HG03280 (cell line): ENCODE measurements at regions not wholly inside any gene's neighbourhood (a gene's known extent, or its start where the extent isn't known, plus 50 kb on each side); places are given as distances from the start of the nearest gene placed in this dataset.

Source experiments
- ATAC-seq: cut with Tn5 transposase; IDR thresholded peaks from one replicate; pipeline ENCODE4 v1.9.1; 2021; ENCODE audit warnings: mild to moderate bottlenecking, moderate library complexity; ENCODE audit not compliant: unreplicated experiment

DNA sequence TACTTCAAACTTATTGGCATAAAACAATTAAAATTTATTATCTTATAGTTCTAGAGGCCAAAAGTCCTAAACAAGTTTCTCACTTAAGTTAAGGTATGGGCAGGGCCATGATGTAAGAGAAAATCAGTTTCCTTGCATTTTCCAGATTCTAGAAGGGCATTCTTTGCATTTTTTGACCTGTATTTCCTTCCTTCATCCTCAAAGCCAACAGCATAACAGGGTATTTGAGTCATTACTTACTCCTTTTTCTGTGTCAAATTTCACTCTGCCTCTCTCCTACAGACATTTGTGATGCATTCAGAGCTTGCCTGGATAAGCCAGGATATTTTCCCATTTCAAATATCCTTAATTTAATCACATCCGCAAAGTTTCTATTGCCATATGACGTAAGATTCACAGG, 1499.0 kb downstream of the EFNA5 start:
- no peak for ATAC-seq

- ATAC-seq = no peak
Observed at GRCh38 chr5:106171132-106171531, 1499.6 kb downstream of the EFNA5 start.

DNA sequence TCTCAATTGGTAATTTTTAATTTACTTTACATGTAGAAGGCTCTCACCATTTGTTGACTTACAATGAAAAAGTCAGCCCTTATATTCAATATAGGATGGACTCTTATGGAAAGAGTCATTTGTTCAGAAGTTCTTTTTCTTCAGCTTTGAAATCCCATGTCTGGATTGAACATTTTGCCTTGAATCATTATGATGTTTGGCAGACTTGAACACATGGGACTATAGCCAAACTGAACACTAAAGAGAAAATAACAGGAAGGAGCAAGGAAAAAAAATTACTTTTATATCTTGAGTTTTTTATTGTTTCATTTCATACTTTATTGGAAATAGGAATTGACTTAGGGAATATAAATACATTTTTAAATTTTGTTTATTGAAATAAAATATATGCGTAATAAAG, 1503.0 kb downstream of the EFNA5 start:
- no peak for ATAC-seq

- no peak for ATAC-seq
Observed at GRCh38 chr5:106163233-106163632, 1507.5 kb downstream of the EFNA5 start.

- no peak for ATAC-seq
Observed at GRCh38 chr5:106159616-106160015, 1511.1 kb downstream of the EFNA5 start.

DNA sequence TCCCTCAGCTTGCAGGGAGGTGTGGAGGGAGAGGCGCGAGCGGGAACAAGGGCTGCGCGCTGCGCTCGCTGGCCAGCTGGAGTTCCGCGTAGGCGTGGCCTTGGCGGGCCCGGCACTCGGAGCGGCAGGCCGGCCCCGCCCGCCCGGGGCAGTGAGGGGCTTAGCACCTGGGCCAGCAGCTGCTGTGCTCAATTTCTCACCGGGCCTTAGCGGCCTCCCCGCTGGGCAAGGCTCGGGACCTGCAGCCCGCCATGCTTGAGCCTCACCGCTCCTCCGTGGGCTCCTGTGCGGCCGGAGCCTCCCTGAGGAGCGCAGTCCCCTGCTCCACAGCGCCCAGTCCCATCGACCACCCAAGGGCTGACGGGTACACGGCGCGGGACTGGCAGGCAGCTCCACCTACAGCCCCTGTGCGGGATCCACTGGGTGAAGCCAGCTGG, 1516.4 kb downstream of the EFNA5 start:
- no peak for ATAC-seq

GRCh38 chr5:106152569-106152968, 1518.2 kb downstream of the EFNA5 start:
- ATAC-seq = no peak

DNA sequence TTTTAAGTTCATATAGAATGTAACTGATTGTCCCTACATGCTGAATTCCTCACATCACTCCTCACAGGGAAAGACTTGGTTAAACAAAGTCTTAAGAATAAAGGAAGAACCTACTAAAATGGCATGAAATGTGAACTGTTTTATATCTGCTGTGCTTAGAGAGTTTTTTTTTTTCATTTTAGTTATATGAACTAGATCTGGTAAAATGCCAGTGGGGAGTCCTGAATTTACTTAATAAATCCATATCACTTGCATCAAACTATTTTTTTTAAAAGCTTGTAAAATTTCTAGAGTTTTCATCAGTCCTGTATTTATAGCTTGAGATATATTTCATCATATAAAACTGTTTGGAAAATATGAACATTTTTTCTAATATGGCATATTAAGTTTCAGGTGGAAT, 1528.6 kb downstream of the EFNA5 start:
- ATAC-seq = no peak

DNA sequence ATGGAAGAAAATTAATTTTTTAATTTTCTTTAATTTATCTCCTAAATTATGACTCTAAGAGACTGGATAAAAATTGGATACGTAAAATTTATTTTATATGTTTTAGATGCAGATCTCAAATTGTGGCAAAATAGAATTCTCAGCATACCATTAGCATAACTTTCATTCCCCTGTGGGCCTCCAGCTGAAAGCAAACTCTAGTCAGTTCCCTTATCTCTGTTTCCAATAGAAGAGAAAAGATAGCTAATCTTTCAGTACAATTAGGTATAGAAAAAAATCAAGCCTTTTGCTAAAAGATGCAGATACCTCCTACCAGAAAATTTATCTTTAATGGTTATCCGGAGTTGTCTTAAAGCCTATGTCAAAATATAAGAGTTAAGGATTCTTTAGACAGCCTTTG, 1530.6 kb downstream of the EFNA5 start:
- ATAC-seq = no peak

DNA sequence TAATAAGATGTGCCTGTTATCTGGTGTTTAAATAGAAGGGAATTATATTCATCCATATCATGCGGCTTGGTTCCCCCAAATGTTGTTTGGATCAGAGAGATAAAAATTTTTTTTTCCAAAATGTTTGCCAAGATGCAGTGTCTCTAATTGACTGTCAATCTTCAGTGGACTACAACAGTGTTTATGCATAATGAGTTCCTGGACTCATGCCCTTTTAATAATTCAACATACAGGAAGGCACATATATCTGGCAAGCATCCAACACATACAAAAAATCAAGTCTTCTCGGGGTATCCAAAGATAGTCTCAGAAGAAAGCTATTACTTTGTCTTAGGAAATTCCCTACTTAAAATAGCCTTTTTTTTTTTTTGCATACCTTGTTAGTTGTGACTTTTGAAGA, 1534.7 kb downstream of the EFNA5 start:
- no peak for ATAC-seq

DNA sequence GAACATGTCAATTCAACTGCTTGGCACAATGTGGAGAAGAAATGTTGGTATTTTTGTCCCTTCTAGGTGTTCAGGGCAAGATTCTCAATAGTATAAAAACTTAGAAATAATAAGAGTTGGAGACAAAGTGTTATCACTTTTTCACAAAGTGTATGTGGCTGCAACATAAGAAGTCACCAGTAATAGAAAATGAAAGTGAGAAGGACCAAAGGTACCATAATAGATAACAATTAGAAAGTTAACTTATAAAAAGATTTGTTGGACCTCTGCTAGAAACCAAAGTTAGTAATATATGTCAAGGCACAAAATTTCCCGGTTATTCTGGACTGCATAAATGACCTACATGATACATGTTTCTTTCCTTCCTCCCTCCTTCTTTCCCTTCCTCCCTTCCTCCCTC, 1535.3 kb downstream of the EFNA5 start:
- ATAC-seq = no peak

DNA sequence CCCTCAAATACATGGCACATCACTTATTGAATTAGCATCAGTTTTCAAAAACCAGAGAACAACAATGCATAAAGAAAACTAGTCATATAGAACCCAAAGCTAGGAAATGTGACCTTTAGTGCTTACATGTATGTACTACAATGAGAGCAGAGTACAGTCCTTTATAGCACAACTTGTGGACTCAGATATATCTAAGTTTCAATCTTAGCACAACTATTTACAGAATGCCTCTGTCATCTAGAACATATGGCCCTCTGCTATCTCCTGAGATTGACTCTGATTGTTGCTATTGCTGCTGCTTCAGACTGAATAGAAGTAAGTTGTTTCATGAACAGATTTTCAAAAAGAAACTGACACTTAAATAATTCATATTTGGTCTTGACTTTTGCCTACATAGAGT, 1536.2 kb downstream of the EFNA5 start:
- no peak for ATAC-seq

- ATAC-seq = peak; percentile 84
Observed at GRCh38 chr5:106127985-106128384, 1542.8 kb downstream of the EFNA5 start.

DNA sequence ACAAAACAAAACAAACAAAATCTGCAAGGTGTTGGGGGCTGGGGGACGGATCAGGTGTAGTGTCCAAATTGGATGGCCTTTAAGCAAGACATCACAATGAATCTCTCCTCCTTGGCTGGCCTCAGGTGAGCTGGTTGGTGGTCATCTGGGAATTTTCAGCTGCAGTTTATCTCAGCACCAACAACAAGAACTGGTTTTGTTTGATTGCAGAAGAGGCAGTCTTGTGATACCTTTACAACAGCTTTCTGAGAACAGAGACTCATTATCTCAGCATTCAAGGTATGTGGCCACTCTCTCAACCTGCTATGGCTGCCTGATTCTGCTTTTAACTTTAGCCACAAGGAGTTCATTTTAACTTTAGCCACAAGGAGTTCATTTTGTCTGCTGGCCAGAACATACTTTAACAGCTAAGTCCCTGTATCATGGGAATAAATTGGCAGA, 1543.4 kb downstream of the EFNA5 start:
- ATAC-seq = peak; percentile 65

DNA sequence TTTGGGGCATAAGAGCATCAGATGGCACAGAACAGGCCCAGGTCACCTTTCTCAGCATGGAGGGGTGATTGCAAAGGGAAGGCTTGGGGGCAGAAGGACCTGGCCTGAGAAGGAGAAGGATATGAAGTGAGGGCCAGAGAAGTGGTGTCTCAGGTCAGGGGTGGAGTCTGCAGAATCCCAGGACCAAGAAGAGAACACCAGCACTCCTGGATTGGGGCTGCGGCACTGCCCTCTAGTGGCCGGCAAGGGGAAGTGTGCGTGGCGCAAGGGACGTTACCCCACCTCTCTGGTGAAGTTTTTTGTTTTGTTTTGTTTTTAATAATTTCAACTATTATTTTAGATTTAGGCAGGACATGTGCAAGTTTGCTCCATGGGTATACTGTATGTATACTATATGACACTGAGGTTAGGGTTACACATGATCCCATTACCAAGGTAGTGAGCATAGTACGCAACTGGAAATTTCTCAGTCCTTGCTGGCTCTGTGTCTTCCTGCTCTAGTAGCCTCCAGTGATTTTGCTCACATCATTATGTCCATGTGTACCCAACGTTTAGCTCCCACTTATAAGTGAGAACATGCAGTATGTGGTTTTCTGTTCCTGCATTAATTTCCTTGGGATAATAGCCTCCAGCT, 1548.6 kb downstream of the EFNA5 start:
- ATAC-seq = peak; percentile 77

DNA sequence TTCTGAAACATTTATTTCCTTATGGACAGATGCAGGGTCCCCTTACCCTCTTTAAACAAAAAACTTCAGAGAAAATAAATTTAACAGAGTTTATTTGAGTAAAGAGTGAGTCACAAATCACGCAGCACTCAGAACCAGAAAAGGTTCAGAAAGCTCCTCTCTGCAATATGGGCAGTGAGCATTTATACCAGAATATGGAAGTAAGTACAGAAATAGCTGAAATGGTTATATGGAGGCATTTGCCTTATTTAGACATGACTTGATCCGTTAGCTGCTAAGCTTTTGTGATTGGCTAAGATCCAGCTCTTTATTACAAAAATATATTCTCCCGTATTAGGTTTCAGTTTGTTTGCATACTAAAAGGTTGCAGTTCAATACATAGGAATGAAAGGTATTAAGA, 1554.1 kb downstream of the EFNA5 start:
- ATAC-seq = no peak

DNA sequence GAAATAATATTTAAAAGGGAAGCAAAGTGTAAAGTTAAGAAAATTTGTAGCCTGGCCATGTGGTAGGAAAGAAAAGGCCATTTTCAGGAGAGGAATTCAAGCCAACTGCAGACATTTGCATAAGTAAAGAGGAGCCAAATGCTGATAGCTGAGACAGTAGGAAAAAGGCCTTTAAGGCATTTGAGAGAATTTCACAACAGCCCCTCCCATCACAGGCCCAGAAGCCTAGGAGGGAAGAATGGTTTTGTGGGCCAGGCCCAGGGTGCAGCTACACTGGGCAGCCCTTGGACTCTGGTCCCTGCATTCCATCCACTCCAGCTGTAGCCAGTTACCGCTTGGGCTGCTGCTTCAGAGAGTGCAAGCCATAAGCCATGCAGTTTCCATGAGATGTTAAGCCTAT, 1556.8 kb downstream of the EFNA5 start:
- ATAC-seq = no peak

GRCh38 chr5:106106384-106106783, 1564.4 kb downstream of the EFNA5 start:
- ATAC-seq = no peak

GRCh38 chr5:106097340-106097739, 1573.4 kb downstream of the EFNA5 start:
- no peak for ATAC-seq

DNA sequence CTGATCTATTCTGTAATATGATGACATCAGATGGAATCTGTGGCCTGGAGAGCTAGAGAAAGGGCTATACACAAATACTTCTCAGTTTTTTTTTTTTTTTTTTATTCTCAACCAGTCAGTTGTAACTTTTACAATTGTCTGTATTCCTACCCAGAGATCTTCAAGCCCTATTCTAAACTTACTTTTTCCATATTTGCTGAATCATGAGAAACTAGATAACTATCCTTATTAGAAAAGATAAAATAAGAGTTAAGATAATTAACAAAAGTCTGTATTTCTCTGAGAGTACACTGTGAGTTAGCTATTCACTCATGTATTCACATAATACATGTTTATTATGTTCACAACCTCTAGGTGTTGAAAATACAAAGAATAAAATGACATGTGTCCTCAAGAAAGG, 1575.9 kb downstream of the EFNA5 start:
- ATAC-seq = no peak

DNA sequence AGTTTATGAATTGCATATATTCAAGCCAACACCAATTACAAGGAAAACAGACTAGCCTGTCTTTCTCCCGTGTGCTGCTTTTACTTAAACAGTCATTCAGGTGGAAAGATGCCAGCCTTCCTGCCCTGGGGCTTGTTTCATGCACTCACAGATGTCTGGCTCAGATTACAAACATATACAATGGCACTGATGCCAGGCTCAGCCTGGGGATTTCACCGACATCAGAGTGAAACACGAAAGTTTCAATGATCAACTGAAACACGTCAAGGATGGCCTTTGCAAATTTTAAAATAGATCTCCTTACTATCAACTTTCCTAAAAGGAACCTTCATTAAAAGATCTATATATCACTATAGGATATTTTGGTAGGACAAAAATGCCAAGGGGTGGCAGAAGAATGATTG, 1576.5 kb downstream of the EFNA5 start:
- no peak for ATAC-seq

DNA sequence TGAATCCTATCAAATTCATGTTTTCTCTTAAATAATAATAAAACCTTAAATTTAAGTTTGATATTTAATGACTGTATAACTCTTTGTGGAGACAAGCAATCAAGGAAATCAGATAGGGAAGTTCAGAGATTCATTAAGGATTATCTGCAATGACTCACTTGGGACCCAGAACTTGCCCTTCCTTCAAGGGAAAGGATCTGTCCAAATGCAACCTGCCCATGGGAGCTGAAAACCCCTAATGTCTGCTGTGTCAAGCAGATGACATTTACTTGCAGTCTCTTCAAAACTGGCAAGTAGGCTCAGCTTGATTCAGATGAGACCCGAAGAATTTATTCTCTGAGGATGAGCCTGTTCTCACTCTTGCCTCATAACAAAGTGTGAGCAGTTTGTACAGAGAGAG, 1577.6 kb downstream of the EFNA5 start:
- ATAC-seq = no peak

- no peak for ATAC-seq
Observed at GRCh38 chr5:106092455-106092854, 1578.3 kb downstream of the EFNA5 start.
